T-helper 1 cell treated with Interleukin-12 subunit alpha and Interleukin-12 subunit beta and Interleukin-4 antibody, amounts not matched to agents 30 μg/mL and 1 μg/mL, for 36 hours (primary cell): ENCODE measurements at regions not wholly inside any gene's neighbourhood (a gene's known extent, or its start where the extent isn't known, plus 50 kb on each side); places are given as distances from the start of the nearest gene placed in this dataset.
A peak's percentile ranks its signal among the peaks of the same experiment; 100 is the strongest.

Experiments
- H3K27ac Mint-ChIP-seq: one replicate; pipeline ENCODE4 v1.8.0; 2021; ENCODE audit warnings: mild to moderate bottlenecking, mixed read lengths
- H3K27me3 Mint-ChIP-seq: one replicate; pipeline ENCODE4 v1.8.0; 2021; ENCODE audit warnings: low read depth, mixed read lengths
- H3K36me3 Mint-ChIP-seq: one replicate; pipeline ENCODE4 v1.8.0; 2021; ENCODE audit warnings: low read depth, mixed read lengths
- H3K4me1 Mint-ChIP-seq: one replicate; pipeline ENCODE4 v1.8.0; 2021; ENCODE audit warnings: low read depth, mixed read lengths
- H3K4me3 Mint-ChIP-seq: one replicate; pipeline ENCODE4 v1.8.0; 2021; ENCODE audit warnings: mild to moderate bottlenecking, moderate library complexity, mixed read lengths
- H3K9me3 Mint-ChIP-seq: one replicate; pipeline ENCODE4 v1.8.0; 2021; ENCODE audit warnings: mixed read lengths

DNA sequence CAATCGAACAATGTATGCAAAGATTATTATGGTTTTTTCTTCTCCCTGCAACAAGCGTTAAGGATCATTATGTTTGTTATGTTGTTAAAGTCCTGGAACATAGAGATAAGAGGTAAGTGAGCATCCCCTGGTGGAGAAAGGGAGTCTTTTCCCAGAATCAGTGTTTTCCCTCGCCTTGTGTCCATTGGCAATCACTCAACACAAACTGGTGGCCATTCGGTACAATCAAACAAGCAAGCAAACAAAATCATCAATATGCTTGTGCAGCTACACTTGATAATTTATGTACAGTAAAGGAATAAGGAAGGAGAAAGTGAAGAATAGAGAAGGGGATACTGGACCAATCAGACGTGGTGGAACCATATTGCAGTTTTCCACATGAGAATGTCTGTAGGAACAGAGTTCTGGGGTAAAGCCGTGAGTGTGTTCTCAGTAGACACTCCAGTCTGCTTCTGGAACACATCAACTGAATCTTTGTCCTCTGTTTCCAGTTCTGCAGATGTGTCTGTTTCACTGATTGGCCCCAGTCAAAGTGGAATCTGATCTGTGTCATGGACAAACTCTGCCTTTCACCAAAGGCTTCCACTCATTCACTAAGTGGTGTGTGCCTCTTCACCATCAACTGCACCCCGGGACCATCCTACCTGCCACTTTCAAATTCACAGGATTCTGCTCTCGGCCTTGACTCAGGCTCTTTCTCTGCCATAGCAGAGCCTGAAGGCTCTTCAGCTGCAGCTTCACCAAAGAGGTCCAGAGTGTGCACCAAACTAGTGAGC is 169.5 kb downstream of the AHSP start:
- H3K4me3 Mint-ChIP-seq, result no peak overlapping the region

DNA sequence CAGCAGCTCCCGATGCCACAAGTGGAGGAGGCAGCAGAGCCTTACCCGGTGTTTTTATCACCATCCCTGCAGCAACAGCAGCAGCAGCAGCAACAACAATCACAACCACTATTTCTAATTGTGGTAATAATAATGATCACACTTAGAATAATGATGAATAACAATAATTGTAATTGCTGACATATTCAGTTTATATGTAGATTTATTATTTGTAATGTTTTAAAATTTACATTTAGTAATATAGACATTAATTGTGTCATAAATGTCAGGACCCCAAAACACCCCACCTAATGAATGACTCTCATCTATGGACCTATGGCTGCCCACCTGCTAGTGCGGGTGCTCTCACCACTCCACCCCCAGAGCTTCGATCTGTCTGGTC is 170.0 kb downstream of the AHSP start:
- Mint-ChIP-seq H3K4me1 (peaks cover 24% of the 10 kb centered on the region), H3K27ac (no peak overlapping the region), H3K36me3 (peaks cover 13% of the 10 kb centered on the region), H3K27me3 (peaks cover 3% of the 10 kb centered on the region), H3K4me3 (no peak overlapping the region), H3K9me3 (no peaks in the 10 kb centered on the region)

More for the DNA sequence above, 169.5 kb downstream of the AHSP start:
- peaks cover 19% of the 10 kb centered on the region for H3K4me1 Mint-ChIP-seq
- peaks cover 3% of the 10 kb centered on the region for H3K27me3 Mint-ChIP-seq
- peaks cover 7% of the 10 kb centered on the region for H3K36me3 Mint-ChIP-seq
- H3K27ac Mint-ChIP-seq, result peak overlapping the region; percentile 26
- H3K9me3 Mint-ChIP-seq, result no peaks in the 10 kb centered on the region

GRCh38 chr16:31698901-31699300 is 171.2 kb downstream of the AHSP start:
- Mint-ChIP-seq H3K9me3 (no peaks in the 10 kb centered on the region), H3K27me3 (peaks cover 3% of the 10 kb centered on the region), H3K36me3 (peaks cover 23% of the 10 kb centered on the region), H3K4me3 (no peak overlapping the region), H3K27ac (no peak overlapping the region), H3K4me1 (peaks cover 27% of the 10 kb centered on the region)

DNA sequence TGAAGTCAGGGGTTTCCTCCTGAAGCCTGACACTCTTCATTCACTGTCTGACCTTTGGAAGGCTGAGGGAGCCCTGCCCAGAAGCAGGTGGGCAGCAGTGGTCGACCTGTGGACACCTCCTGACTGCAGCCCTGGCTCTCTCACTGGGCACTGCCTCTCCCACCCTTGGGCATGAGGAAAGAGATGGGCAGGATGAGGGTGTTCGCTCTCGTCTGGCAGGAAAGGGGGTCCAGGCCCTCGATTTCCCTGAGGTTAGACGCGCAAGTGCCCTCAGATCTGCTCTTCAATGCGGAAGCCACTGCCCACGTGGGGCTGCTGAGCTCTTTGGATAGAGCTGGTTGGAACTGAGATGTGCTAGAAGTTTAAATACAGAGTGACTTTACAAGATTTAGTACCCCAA is 171.9 kb downstream of the AHSP start:
- Mint-ChIP-seq H3K36me3 (peaks cover 25% of the 10 kb centered on the region), H3K27ac (no peak overlapping the region), H3K27me3 (peaks cover 3% of the 10 kb centered on the region), H3K9me3 (no peaks in the 10 kb centered on the region), H3K4me3 (no peak overlapping the region), H3K4me1 (peaks cover 27% of the 10 kb centered on the region)

DNA sequence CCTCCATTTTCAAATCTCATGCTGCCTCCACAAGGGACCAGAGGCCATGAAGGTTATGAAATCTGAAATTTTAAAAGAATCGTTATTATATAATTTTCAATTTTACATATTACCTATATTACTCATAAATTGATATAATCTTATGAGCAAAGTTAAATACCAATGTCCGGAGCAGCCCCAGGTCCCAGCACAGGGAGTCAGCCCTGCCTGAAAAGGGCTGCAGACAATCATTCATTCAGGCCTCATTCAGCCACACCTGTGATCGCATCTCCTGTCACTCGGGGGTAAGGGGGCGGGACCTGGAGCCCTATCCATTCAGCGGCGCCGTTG is 172.5 kb downstream of the AHSP start:
- H3K36me3 Mint-ChIP-seq, result peaks cover 25% of the 10 kb centered on the region
- peak overlapping the region; percentile 80 for H3K4me3 Mint-ChIP-seq
- no peaks in the 10 kb centered on the region for H3K9me3 Mint-ChIP-seq
- peaks cover 3% of the 10 kb centered on the region for H3K27me3 Mint-ChIP-seq
- H3K27ac Mint-ChIP-seq, result peak overlapping the region; percentile 87
- peaks cover 27% of the 10 kb centered on the region for H3K4me1 Mint-ChIP-seq

DNA sequence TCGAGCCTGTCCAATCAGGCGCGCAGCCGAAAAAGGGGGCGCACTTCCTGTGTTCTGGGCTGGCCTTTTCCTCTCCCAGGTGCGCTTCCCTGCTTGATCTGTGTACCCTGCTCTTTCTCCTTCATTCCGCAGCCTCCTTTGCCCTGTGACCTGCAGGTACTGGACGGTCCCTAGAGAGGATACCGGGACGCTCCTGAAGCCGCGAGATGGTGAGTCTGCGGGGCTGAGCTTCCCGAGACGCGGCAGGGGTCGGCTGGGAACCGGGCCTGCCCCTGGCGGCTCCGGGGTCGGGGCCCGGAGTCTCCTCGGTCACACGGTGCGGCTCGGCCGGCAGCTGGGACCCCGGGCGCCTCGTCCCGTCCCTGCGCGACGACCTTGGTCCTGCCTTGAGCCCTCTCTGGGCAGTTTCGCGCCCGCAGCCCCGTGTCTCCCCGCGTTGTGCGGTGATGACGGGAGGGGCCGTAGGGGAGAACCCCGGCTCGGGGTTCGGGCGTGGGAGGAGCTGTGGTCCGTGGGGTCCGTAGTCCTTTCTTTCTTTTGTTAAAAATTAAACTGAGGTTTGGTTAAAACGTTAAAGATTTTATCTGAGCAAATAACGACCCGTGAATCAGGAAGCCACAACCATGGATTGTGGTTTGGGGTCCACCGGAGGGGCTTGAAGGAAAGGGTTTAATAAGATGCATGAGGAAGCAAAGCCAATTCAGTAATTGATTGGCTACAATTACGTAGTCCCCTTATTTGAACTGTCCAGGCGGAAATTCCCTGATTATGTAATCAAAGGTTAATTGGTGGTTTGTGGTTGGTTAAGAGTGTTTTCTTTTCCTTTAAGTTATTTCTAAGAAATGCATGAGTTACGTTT is 172.8 kb upstream of the ZNF267 start:
- Mint-ChIP-seq H3K27ac (peak overlapping the region; percentile 93), H3K4me1 (peaks cover 27% of the 10 kb centered on the region), H3K27me3 (peaks cover 3% of the 10 kb centered on the region), H3K4me3 (peak overlapping the region; percentile 80), H3K9me3 (no peaks in the 10 kb centered on the region), H3K36me3 (peaks cover 27% of the 10 kb centered on the region)

GRCh38 chr16:31701734-31702133 is 171.9 kb upstream of the ZNF267 start:
- Mint-ChIP-seq H3K4me3 (peak overlapping the region; percentile 76), H3K4me1 (peaks cover 27% of the 10 kb centered on the region), H3K36me3 (peaks cover 33% of the 10 kb centered on the region), H3K27me3 (peaks cover 3% of the 10 kb centered on the region), H3K27ac (peak overlapping the region; percentile 93), H3K9me3 (no peaks in the 10 kb centered on the region)

DNA sequence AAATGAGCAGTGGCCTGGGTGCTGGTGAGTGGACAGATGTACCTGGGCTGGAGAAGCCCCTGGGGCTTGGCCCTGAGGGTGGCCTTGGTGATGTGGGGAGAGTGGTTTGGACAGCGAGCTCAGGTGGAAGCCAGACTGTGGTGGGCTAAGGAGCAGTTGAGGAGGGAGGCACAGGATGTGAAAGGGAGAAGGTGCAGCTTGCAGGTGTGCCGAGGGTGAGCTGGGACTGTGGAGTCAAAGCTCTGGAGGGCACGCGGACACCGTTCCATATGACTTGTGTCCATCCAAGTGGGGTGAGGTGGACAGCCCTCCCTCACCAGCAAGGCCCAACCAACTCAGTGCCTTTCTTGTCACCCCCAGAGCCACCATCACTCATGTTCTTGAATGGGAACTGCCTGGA is 170.8 kb upstream of the ZNF267 start:
- Mint-ChIP-seq H3K36me3 (peaks cover 41% of the 10 kb centered on the region), H3K27ac (peak overlapping the region; percentile 71), H3K9me3 (no peaks in the 10 kb centered on the region), H3K27me3 (no peaks in the 10 kb centered on the region), H3K4me3 (peak overlapping the region; percentile 27), H3K4me1 (peaks cover 26% of the 10 kb centered on the region)

DNA sequence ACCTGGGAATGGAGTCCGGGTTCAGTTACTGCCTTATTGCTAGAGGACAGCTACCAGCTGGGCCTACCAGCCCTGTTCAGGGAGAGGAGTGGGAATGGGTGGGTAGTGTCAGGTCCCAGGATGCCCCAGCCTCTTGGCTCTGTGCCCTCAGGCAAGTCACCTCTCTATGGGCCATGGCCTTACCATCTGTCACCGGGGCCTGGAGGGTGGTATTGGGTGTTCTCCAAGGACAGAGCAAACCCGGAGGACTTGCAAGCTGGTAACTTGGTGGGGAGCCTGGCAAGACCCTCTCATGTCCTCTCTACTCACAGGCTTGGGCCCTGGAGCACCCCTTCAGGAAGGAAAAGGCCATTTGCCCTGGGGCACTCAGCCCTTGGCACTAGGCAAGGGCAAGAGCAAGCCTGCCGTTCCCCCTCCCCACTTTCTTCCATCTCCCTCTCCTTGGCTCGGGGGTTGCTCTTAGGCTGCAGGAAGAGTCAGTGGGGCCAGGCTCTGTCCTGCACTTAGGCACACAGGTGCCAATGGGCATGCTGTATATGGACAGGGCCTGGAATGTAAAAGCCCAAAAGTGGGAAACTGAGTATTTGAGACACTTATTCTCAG is 170.0 kb upstream of the ZNF267 start:
- H3K27ac Mint-ChIP-seq, result no peak overlapping the region
- H3K36me3 Mint-ChIP-seq, result peaks cover 46% of the 10 kb centered on the region
- no peak overlapping the region for H3K4me3 Mint-ChIP-seq

DNA sequence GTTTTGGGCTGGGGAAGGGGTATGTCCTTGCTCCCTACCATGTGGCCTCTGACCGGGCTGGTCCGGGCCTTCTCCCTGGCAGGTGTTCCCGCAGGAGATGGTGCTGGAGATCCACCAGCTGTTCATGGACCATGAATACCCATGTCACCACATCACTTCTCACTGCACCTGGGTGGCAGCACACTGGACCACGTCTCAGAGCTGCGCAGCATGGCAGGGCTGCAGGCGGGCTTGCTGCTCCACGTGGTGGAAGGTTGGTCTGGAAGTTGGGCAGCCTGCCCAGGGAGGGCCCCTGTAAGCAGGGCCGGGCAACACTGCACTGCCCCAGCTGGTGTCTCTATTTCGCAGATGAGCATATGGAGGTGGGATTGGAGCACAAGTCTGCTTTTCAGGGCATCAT is 169.5 kb upstream of the ZNF267 start:
- Mint-ChIP-seq H3K27me3 (no peaks in the 10 kb centered on the region), H3K4me3 (no peak overlapping the region), H3K9me3 (no peaks in the 10 kb centered on the region), H3K27ac (no peak overlapping the region), H3K4me1 (peaks cover 31% of the 10 kb centered on the region), H3K36me3 (peaks cover 47% of the 10 kb centered on the region)

More for the DNA sequence above, 170.0 kb upstream of the ZNF267 start:
- Mint-ChIP-seq H3K9me3 (no peaks in the 10 kb centered on the region), H3K27me3 (no peaks in the 10 kb centered on the region), H3K4me1 (peaks cover 29% of the 10 kb centered on the region)

GRCh38 chr16:31705371-31705770 is 168.2 kb upstream of the ZNF267 start:
- no peaks in the 10 kb centered on the region for H3K27me3 Mint-ChIP-seq
- no peak overlapping the region for H3K4me3 Mint-ChIP-seq
- peaks cover 30% of the 10 kb centered on the region for H3K4me1 Mint-ChIP-seq
- peaks cover 54% of the 10 kb centered on the region for H3K36me3 Mint-ChIP-seq
- no peak overlapping the region for H3K27ac Mint-ChIP-seq
- no peaks in the 10 kb centered on the region for H3K9me3 Mint-ChIP-seq

- H3K4me1 Mint-ChIP-seq, result peaks cover 23% of the 10 kb centered on the region
- no peak overlapping the region for H3K27ac Mint-ChIP-seq
- H3K36me3 Mint-ChIP-seq, result peaks cover 53% of the 10 kb centered on the region
- H3K27me3 Mint-ChIP-seq, result no peaks in the 10 kb centered on the region
- no peak overlapping the region for H3K4me3 Mint-ChIP-seq
- H3K9me3 Mint-ChIP-seq, result no peaks in the 10 kb centered on the region
Observed at GRCh38 chr16:31706318-31706717, 167.3 kb upstream of the ZNF267 start.

DNA sequence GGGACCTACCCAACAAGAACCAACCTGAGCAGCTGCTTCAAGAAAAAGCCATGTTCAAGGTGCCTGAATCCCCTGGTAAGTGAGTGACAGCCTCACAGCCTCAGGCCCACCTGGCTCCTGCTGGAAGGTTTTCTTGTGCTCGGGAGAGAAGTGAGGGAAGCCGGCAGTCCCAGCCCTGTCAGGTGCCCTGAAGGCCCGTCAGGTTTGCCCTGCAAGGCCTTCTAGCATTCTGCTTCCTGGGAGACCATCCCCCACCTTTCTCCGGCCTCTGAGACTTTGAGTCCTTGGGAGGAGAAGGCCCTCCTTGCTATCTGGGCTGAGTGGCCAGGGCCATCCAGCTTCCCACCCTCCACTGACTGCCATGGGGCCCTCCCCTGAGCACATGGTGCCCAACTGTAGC is 166.7 kb upstream of the ZNF267 start:
- Mint-ChIP-seq H3K4me3 (no peak overlapping the region), H3K9me3 (no peaks in the 10 kb centered on the region), H3K36me3 (peaks cover 48% of the 10 kb centered on the region)

GRCh38 chr16:31707743-31708335 is 165.8 kb upstream of the ZNF267 start:
- no peak overlapping the region for H3K4me3 Mint-ChIP-seq
- H3K27ac Mint-ChIP-seq, result peak overlapping the region; percentile 9
- H3K4me1 Mint-ChIP-seq, result peaks cover 18% of the 10 kb centered on the region
- no peaks in the 10 kb centered on the region for H3K9me3 Mint-ChIP-seq
- peaks cover 40% of the 10 kb centered on the region for H3K36me3 Mint-ChIP-seq
- no peaks in the 10 kb centered on the region for H3K27me3 Mint-ChIP-seq

More for the DNA sequence above, 166.7 kb upstream of the ZNF267 start:
- no peak overlapping the region for H3K27ac Mint-ChIP-seq
- H3K4me1 Mint-ChIP-seq, result peaks cover 20% of the 10 kb centered on the region
- no peaks in the 10 kb centered on the region for H3K27me3 Mint-ChIP-seq
